Chondrocyte (in vitro differentiated cells): ENCODE measurements at regions not wholly inside any gene's neighbourhood (a gene's known extent, or its start where the extent isn't known, plus 50 kb on each side); places are given as distances from the start of the nearest gene placed in this dataset.

Experiments
- DNase-seq: peaks from one replicate; pipeline ENCODE4 v3.0.0; 2021; ENCODE audit warnings: mixed read lengths, low spot score
- H3K27ac Mint-ChIP-seq: one replicate; pipeline ENCODE4 v1.8.0; 2021; ENCODE audit warnings: mild to moderate bottlenecking, moderate library complexity, mixed read lengths; ENCODE audit not compliant: unreplicated experiment
- H3K27me3 Mint-ChIP-seq: 2 replicates; pipeline ENCODE4 v1.8.0; 2021; ENCODE audit warnings: low read depth, mixed read lengths
- H3K36me3 Mint-ChIP-seq: 2 replicates; pipeline ENCODE4 v1.8.0; 2021; ENCODE audit warnings: low read depth, mixed read lengths
- H3K4me1 Mint-ChIP-seq: 2 replicates; pipeline ENCODE4 v1.8.0; 2021; ENCODE audit warnings: low read depth, mild to moderate bottlenecking, mixed read lengths
- H3K4me3 Mint-ChIP-seq: one replicate; pipeline ENCODE4 v1.8.0; 2021; ENCODE audit warnings: mild to moderate bottlenecking, moderate library complexity, mixed read lengths; ENCODE audit not compliant: unreplicated experiment
- H3K9me3 Mint-ChIP-seq: 2 replicates; pipeline ENCODE4 v1.8.0; 2021; ENCODE audit warnings: low read depth, mixed read lengths
- TF ChIP-seq, protein P1 (sequence below): fragments of 200-600 bp; sonication (generic); IDR thresholded peaks from 2 replicates; pipeline ENCODE4 v1.5.0; 2021; ENCODE audit warnings: antibody characterized with exemption, mild to moderate bottlenecking, moderate library complexity

DNA sequence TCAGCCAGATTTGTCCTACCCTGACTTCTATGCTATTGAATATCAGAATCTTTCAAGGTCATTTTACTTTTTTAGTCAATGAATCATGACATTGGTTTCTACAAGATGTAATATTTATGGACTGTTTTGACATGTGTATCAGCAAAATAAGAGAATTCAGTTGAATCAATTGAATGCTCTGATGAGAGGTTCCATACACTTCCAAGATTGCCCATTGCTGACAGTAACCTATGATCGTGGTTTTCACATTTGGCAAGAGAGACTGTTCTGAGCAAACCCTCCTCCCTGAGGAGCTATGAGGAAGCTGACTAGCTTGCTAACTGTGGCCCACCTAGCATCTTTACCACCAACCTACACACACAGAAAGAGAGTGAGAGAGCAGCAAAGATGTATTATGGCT lies 56.7 kb upstream of the FST start:
- no peak for DNase-seq
- TF ChIP-seq, protein P1, sequence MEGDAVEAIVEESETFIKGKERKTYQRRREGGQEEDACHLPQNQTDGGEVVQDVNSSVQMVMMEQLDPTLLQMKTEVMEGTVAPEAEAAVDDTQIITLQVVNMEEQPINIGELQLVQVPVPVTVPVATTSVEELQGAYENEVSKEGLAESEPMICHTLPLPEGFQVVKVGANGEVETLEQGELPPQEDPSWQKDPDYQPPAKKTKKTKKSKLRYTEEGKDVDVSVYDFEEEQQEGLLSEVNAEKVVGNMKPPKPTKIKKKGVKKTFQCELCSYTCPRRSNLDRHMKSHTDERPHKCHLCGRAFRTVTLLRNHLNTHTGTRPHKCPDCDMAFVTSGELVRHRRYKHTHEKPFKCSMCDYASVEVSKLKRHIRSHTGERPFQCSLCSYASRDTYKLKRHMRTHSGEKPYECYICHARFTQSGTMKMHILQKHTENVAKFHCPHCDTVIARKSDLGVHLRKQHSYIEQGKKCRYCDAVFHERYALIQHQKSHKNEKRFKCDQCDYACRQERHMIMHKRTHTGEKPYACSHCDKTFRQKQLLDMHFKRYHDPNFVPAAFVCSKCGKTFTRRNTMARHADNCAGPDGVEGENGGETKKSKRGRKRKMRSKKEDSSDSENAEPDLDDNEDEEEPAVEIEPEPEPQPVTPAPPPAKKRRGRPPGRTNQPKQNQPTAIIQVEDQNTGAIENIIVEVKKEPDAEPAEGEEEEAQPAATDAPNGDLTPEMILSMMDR, result no peak
- no peak overlapping the region for H3K27ac Mint-ChIP-seq
- H3K27me3 Mint-ChIP-seq, result no peaks in the 10 kb centered on the region
- H3K36me3 Mint-ChIP-seq, result peaks cover 1% of the 10 kb centered on the region
- H3K4me3 Mint-ChIP-seq, result no peak overlapping the region
- H3K4me1 Mint-ChIP-seq, result peaks cover 13% of the 10 kb centered on the region
- H3K9me3 Mint-ChIP-seq, result no peaks in the 10 kb centered on the region

DNA sequence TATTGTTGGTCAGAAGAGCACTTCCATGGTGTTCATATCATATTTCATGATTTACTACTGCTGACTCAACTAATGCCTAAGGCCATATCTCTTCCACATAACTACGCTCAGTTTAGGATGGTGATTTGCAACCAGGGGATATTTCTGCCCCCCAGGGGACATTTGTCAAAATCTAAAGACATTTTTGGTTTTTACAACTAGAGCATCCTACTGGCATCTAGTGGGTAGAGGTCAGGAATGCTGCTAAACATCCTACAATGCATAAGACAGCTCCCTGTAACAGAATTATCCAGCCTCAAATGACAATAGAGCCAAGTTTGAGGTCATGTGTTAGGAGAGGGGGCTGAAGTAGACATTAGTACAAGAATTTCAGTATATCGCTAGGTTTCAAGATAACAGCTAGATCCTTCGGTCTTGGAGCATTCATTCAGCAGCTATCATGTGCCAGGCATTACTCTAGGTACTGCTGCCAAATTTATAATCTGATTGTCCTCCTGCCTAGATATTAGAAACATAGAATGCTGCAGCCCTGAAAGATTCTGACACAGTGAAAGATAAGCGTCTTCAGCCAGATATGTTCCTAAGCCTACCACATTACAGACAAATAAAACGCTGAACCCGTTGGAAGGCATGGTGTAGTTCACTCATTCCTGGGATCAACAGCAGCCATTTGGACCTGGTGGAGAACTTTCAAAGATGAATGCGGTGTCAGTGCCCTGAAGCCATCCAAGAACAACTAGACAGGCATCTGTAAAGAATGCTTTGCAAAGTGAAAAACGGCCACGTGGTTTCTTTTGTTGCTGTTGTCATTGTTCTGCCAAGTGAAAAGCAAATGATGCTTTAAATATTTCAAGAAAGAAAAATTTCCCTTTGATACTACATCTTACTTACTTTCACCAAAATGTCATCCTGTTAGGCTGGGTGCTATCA lies 55.5 kb upstream of the FST start:
- Mint-ChIP-seq H3K27ac (no peak overlapping the region), H3K36me3 (peaks cover 1% of the 10 kb centered on the region), H3K4me1 (peaks cover 14% of the 10 kb centered on the region), H3K4me3 (no peak overlapping the region), H3K9me3 (no peaks in the 10 kb centered on the region), H3K27me3 (no peaks in the 10 kb centered on the region)
- TF ChIP-seq, protein P1, result peak; percentile 39
- no peak for DNase-seq

GRCh38 chr5:53425687-53426511 lies 54.5 kb upstream of the FST start:
- DNase-seq, result no peak
- Mint-ChIP-seq H3K4me3 (no peak overlapping the region), H3K27me3 (no peaks in the 10 kb centered on the region), H3K27ac (no peak overlapping the region), H3K9me3 (no peaks in the 10 kb centered on the region), H3K4me1 (peaks cover 21% of the 10 kb centered on the region), H3K36me3 (peaks cover 1% of the 10 kb centered on the region)
- TF ChIP-seq, protein P1, result peak; percentile 56

GRCh38 chr5:53426512-53426830 lies 54.0 kb upstream of the FST start:
- no peak overlapping the region for H3K4me3 Mint-ChIP-seq
- peaks cover 1% of the 10 kb centered on the region for H3K36me3 Mint-ChIP-seq
- no peak overlapping the region for H3K27ac Mint-ChIP-seq
- no peak for DNase-seq
- H3K4me1 Mint-ChIP-seq, result peaks cover 21% of the 10 kb centered on the region
- no peaks in the 10 kb centered on the region for H3K9me3 Mint-ChIP-seq
- no peaks in the 10 kb centered on the region for H3K27me3 Mint-ChIP-seq
- TF ChIP-seq, protein P1, result no peak

DNA sequence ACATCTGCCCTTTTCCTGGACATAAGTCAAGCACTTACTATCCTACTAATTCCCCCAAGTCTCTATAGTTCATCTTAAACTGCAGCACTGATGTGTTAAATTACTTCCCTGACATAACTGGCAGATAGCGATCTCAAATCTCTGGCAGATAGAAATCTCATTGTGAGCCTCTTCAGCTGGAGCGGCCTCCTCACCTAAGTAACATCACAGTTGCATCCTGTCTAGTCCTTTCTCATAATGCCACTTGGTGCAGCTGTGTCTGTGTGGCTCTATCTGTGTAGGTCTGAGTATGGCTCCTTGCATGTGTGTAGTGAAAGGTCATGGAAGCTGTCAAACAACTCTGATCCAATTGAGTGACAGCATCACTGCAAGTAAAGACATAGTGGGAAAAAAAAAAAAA lies 53.6 kb upstream of the FST start:
- H3K27ac Mint-ChIP-seq, result no peak overlapping the region
- no peak overlapping the region for H3K4me3 Mint-ChIP-seq
- DNase-seq, result no peak
- no peaks in the 10 kb centered on the region for H3K9me3 Mint-ChIP-seq
- no peaks in the 10 kb centered on the region for H3K27me3 Mint-ChIP-seq
- H3K36me3 Mint-ChIP-seq, result peaks cover 1% of the 10 kb centered on the region
- TF ChIP-seq, protein P1, result no peak
- H3K4me1 Mint-ChIP-seq, result peaks cover 21% of the 10 kb centered on the region
